HCT116 (cell line): ENCODE measurements at regions not wholly inside any gene's neighbourhood (a gene's known extent, or its start where the extent isn't known, plus 50 kb on each side); places are given as distances from the start of the nearest gene placed in this dataset.

Experiments used
- ATAC-seq: fragments of 200-7000 bp; cut with Tn5 transposase; 2 replicates; pipeline ENCODE4 v1.9.1; 2020; ENCODE audit warnings: mild to moderate bottlenecking, moderate library complexity
- BruUV-seq: library from RNA; stranded (reverse); fragments of 400-500 nt; replicated peaks from 2 replicates; lab custom pipeline; 2021; lab: Mats Ljungman, UMichigan
- CTCF ChIA-PET: fragments of 300-600 bp; sonication (Branson Sonifier 250); formaldehyde crosslinking; loops from one replicate; lab custom pipeline; 2021; ENCODE audit warnings: antibody characterized with exemption; lab: Charles Lee
- POLR2A ChIA-PET: fragments of 300-600, 350-600 bp; sonication (Branson Sonifier 250); formaldehyde crosslinking; loops from one replicate; lab custom pipeline; 2021; ENCODE audit warnings: antibody characterized with exemption; lab: Charles Lee
- RAD21 ChIA-PET, 2 experiments: fragments of 300-600 bp; sonication (Branson Sonifier 250); formaldehyde crosslinking; loops; one replicate each; lab custom pipeline; 2023; ENCODE audit warnings: low total read pairs in 2 of 2; ENCODE audit not compliant: uncharacterized antibody in 2 of 2, unreplicated experiment in 2 of 2, low non-redundant PET in 1 of 2; lab: Charles Lee
- DNase-seq: peaks from one replicate; pipeline ENCODE4 v3.0.0-alpha.2; 2010; ENCODE audit warnings: low read depth, low spot score
- H2AFZ ChIP-seq: fragments of 200-600 bp; shearing (Covaris generic), sonication (generic); 2 replicates; pipeline ENCODE4 v1.6.1; 2017; ENCODE audit warnings: low read depth, mixed run types, mixed read lengths, antibody characterized with exemption, low read length; ENCODE audit not compliant: poor library complexity, severe bottlenecking
- H3K27ac ChIP-seq: 2 replicates; pipeline ENCODE4 v1.5.1; 2012; ENCODE audit warnings: low read depth, low read length
- H3K27me3 ChIP-seq: fragments of 200-600 bp; sonication (generic); 2 replicates; pipeline ENCODE4 v1.6.1; 2016; ENCODE audit warnings: mixed run types, low read length, mixed read lengths; ENCODE audit not compliant: insufficient read depth
- H3K36me3 ChIP-seq, 2 experiments: fragments of 200-500 bp in 1 of 2; fragments of 200-600 bp in 1 of 2; sonication (Bioruptor generic) in 1 of 2; sonication (generic) in 1 of 2; 2 replicates each; pipeline versions ENCODE4 v1.5.1 to v1.6.1; 2014 to 2016; ENCODE audit warnings: low read length in 2 of 2, inconsistent platforms in 1 of 2, mixed read lengths in 1 of 2, mixed run types in 1 of 2; ENCODE audit not compliant: insufficient read depth in 2 of 2, control insufficient read depth in 1 of 2
- H3K4me1 ChIP-seq, 2 experiments: fragments of 200-600 bp in 1 of 2; sonication (generic) in 1 of 2; 2 replicates each; pipeline versions ENCODE4 v1.5.1 to v1.6.1; 2012 to 2017; ENCODE audit warnings: low read length in 2 of 2, inconsistent platforms in 1 of 2, mild to moderate bottlenecking in 1 of 2, mixed read lengths in 1 of 2, mixed run types in 1 of 2, moderate library complexity in 1 of 2; ENCODE audit not compliant: insufficient read depth in 2 of 2, control insufficient read depth in 1 of 2
- H3K4me2 ChIP-seq: fragments of 200-600 bp; sonication (generic); 2 replicates; pipeline ENCODE4 v1.6.1; 2017; ENCODE audit warnings: mixed run types, low read length, mixed read lengths
- H3K4me3 ChIP-seq, 2 experiments: fragments of 200-600 bp in 1 of 2; sonication (generic) in 1 of 2; replicated peaks in 1 of 2; 2 replicates each; pipeline ENCODE4 v1.5.1; 2011 to 2016; ENCODE audit warnings: low read length in 2 of 2, control low read depth in 1 of 2, low read depth in 1 of 2, mild to moderate bottlenecking in 1 of 2, mixed read lengths in 1 of 2, mixed run types in 1 of 2
- H3K79me2 ChIP-seq: fragments of 200-600 bp; sonication (generic); 2 replicates; pipeline ENCODE4 v1.6.1; 2017; ENCODE audit warnings: mild to moderate bottlenecking, mixed run types, low read length, moderate library complexity, mixed read lengths; ENCODE audit not compliant: insufficient read depth
- H3K9ac ChIP-seq: fragments of 200-600 bp; sonication (generic); 2 replicates; pipeline ENCODE4 v1.6.1; 2016; ENCODE audit warnings: low read length, mixed read lengths
- H3K9me2 ChIP-seq: fragments of 200-600 bp; sonication (generic), shearing (Covaris generic); 2 replicates; pipeline ENCODE4 v1.6.1; 2017; ENCODE audit warnings: mixed run types, mild to moderate bottlenecking, moderate library complexity; ENCODE audit not compliant: insufficient read depth
- H3K9me3 ChIP-seq, 2 experiments: fragments of 200-500 bp in 1 of 2; fragments of 200-600 bp in 1 of 2; sonication (Bioruptor generic) in 1 of 2; sonication (generic) in 1 of 2; 2 replicates each; pipeline ENCODE4 v1.6.1; 2014 to 2017; ENCODE audit warnings: low read length in 2 of 2, mixed read lengths in 2 of 2, inconsistent platforms in 1 of 2, low read depth in 1 of 2, mild to moderate bottlenecking in 1 of 2, mixed run types in 1 of 2, moderate library complexity in 1 of 2; ENCODE audit not compliant: control insufficient read depth in 1 of 2, insufficient read depth in 1 of 2
- H4K20me1 ChIP-seq: fragments of 200-600 bp; sonication (generic), shearing (Covaris generic); 2 replicates; pipeline ENCODE4 v1.6.1; 2017; ENCODE audit warnings: mixed run types, mild to moderate bottlenecking, moderate library complexity; ENCODE audit not compliant: insufficient read depth
- CBX3 ChIP-seq: IDR thresholded peaks from 2 replicates; pipeline ENCODE4 v1.6.1; 2012; ENCODE audit warnings: low read depth
- CTCF ChIP-seq, 3 experiments: fragments of 200-600 bp in 1 of 3; sonication (generic) in 1 of 3; IDR thresholded peaks in 2 of 3; conservative IDR thresholded peaks in 1 of 3; 2 replicates each; pipeline ENCODE4 v1.5.1; 2012 to 2017; ENCODE audit warnings: low read depth in 2 of 3, low read length in 2 of 3, antibody characterized with exemption in 1 of 3, borderline replicate concordance in 1 of 3, control low read depth in 1 of 3, mild to moderate bottlenecking in 1 of 3, mixed read lengths in 1 of 3, mixed run types in 1 of 3, moderate library complexity in 1 of 3; ENCODE audit not compliant: insufficient read depth in 1 of 3
- EGR1 ChIP-seq: IDR thresholded peaks from 2 replicates; pipeline ENCODE4 v1.6.1; 2012; ENCODE audit warnings: low read depth
- ELF1 ChIP-seq: IDR thresholded peaks from 2 replicates; pipeline ENCODE4 v1.6.1; 2012; ENCODE audit warnings: low read depth, borderline replicate concordance
- EZH2phosphoT487 ChIP-seq: fragments of 200-600 bp; IDR thresholded peaks from 2 replicates; pipeline ENCODE4 v1.6.1; 2018; ENCODE audit warnings: antibody characterized with exemption, borderline replicate concordance
- REST ChIP-seq: IDR thresholded peaks from 2 replicates; pipeline ENCODE4 v1.6.1; 2012; ENCODE audit warnings: low read depth
- SP1 ChIP-seq: IDR thresholded peaks from 2 replicates; pipeline ENCODE4 v1.6.1; 2012; ENCODE audit warnings: low read depth
- SRF ChIP-seq: IDR thresholded peaks from 2 replicates; pipeline ENCODE4 v1.6.1; 2012; ENCODE audit warnings: low read depth
- TCF7L2 ChIP-seq: IDR thresholded peaks from 2 replicates; pipeline ENCODE4 v1.7.0; 2011; ENCODE audit warnings: borderline replicate concordance, inconsistent platforms; ENCODE audit not compliant: insufficient read depth, insufficient read length; ENCODE audit errors: extremely low read depth
- YY1 ChIP-seq: IDR thresholded peaks from 2 replicates; pipeline ENCODE4 v1.6.1; 2011; ENCODE audit warnings: low read length, low read depth, moderate library complexity, mild to moderate bottlenecking; ENCODE audit not compliant: insufficient replicate concordance; ENCODE audit errors: extremely low read depth
- intact Hi-C: fragments of 100-400 bp; cut with micrococcal nuclease; formaldehyde crosslinking; loops from 2 replicates; pipeline ENCODE4 v1.10.0; 2022
- TF ChIP-seq, protein P1 (sequence below): IDR thresholded peaks from 2 replicates; pipeline ENCODE4 v1.6.1; 2012

GRCh38 chr7:35970458-35970857 lies 169.6 kb downstream of the SEPTIN7 start:
- Histone ChIP-seq H3K4me2 (no peak overlapping the region), H3K9me3 (no peaks in the 10 kb centered on the region), H2AFZ (no peak overlapping the region), H3K9me2 (no peaks in the 10 kb centered on the region), H3K27me3 (no peaks in the 10 kb centered on the region), H3K9ac (no peak overlapping the region), H3K36me3 (no peaks in the 10 kb centered on the region), H4K20me1 (no peaks in the 10 kb centered on the region), H3K4me3 (no peak overlapping the region), H3K27ac (no peak overlapping the region), H3K79me2 (no peaks in the 10 kb centered on the region), H3K4me1 (no peaks in the 10 kb centered on the region)
- TF ChIP-seq SP1 (no peak), EGR1 (no peak), SRF (no peak), REST (no peak), YY1 (no peak), CTCF (IDR thresholded peaks at IDR 0.05 in 2 of 3, conservative IDR thresholded peaks at IDR 0.05 in 1 of 3; ENCODE audit: borderline replicate concordance in 1 of 3, insufficient read depth in 1 of 3, low read depth in 2 of 3, low read length in 2 of 3) (no peak), EZH2phosphoT487 (no peak), CBX3 (no peak), TCF7L2 (no peak), ELF1 (no peak)
- TF ChIP-seq, protein P1, sequence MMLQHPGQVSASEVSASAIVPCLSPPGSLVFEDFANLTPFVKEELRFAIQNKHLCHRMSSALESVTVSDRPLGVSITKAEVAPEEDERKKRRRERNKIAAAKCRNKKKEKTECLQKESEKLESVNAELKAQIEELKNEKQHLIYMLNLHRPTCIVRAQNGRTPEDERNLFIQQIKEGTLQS, result no peak
- ChIA-PET RAD21 (no interaction called here), POLR2A (no interaction called here), CTCF (no interaction called here)
- ATAC-seq (no peak), DNase-seq (no peak)
- no TSS peak for BruUV-seq
- intact Hi-C loops, result loop anchor here (5.0 kb wide), 1 partner anchor 263 kb away; no protein-coding TSS in a partner anchor
